HG03139 (cell line): ENCODE measurements at regions not wholly inside any gene's neighbourhood (a gene's known extent, or its start where the extent isn't known, plus 50 kb on each side); places are given as distances from the start of the nearest gene placed in this dataset.

ENCODE experiments used
- ATAC-seq: cut with Tn5 transposase; IDR thresholded peaks from one replicate; pipeline ENCODE4 v1.9.1; 2021; ENCODE audit not compliant: unreplicated experiment

DNA sequence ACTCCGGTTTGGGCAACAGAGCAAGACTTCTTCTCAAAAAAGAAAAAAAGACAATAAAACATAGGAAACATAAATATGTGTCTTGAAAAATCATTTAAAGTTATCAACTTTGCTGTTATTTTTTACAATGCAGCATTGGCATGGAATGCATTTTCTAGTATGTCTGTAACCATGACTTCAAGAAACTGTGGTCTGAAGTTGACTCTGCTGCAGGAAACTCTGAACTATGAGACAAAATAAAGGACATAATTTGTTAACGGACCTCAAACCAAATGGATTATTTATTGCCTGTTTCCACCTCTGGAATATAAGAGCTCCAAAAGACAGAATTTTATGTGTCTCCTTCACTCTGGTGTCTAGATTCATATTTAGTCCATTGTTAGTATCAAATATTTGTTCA, 79.1 kb downstream of the TRIB2 start:
- no peak for ATAC-seq

- no peak for ATAC-seq
Observed at GRCh38 chr2:12796657-12797056, 79.9 kb downstream of the TRIB2 start.

GRCh38 chr2:12797815-12798214, 81.1 kb downstream of the TRIB2 start:
- no peak for ATAC-seq

- ATAC-seq = no peak
Observed at GRCh38 chr2:12803607-12804006, 86.9 kb downstream of the TRIB2 start.

DNA sequence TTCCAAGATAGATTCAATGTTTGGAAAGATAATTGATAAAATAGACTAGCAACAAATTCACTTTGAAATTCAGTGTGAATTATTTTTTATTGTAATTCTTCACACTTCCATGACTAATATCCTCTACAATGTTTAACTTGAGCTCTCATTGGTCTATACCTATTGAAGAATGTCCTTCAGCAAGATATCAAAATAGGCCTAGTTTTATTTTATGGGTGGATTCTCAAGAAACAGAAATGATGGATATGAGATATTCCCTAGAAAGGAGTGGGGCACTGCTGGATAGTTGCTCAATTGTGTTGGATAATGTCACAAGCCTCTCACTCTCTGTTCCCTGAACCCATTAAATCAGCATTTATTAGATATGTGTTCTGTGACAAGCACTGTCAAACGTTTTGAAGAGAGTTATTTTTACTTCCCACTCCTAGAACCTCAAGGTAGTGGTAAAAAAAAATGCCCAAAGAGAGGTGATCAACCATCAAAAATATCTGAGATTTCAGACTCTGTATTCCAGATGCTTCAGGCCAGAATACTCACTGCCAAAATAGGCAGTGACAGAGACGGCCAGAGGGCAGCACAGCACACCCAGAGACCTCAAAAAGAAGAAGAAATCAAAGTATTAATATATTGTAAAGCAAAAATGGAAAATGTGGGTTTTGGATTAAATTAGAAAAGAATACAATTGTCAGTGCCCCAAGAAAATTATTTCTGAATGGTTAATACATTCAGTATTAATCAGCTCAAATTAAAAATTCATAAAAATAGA, 87.5 kb downstream of the TRIB2 start:
- ATAC-seq = no peak

- no peak for ATAC-seq
Observed at GRCh38 chr2:12805033-12805432, 88.3 kb downstream of the TRIB2 start.

- no peak for ATAC-seq
Observed at GRCh38 chr2:12806549-12807242, 90.0 kb downstream of the TRIB2 start.

DNA sequence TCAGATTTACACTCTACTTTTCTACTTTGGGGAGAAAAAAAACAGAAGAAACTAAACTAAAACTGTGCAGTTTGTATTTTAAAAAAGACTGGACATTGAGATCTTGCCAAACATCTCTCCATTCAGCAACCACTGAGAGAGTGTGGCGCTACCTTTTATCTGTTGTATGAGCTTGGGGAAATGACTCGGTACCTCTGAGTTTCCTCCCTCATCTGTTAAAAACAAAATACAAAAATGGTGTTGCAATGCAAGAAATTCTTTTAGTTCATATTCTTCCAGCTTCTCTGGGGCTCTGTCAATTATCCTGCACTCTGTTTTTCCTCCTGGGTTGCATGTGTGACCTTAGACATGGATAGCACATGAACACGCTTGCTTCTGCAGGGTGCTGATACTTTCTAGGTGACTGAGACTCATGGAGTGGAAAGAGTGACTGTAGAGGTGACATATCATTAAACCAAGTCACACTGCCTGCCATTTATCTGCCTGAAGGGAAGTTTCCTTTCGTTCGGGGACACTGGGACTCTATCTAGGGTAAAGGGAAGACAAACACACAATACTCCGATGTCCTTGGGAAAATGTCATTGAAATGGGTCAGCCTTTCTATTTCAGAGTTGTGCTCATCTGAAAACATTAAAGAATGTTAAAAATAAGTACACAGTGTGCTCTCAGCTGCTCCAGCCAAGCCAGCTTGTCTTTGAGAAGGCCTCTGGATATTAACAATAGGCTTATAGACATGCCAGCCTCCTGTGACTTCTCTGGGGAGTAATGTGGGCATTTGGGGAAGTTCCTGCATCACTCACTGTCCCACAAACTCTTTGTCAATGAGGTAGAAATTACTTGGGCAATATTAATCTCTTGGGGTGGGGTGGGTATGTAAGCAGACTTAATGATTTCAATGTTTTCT, 91.4 kb downstream of the TRIB2 start:
- ATAC-seq = no peak

GRCh38 chr2:12809526-12809925, 92.8 kb downstream of the TRIB2 start:
- no peak for ATAC-seq

DNA sequence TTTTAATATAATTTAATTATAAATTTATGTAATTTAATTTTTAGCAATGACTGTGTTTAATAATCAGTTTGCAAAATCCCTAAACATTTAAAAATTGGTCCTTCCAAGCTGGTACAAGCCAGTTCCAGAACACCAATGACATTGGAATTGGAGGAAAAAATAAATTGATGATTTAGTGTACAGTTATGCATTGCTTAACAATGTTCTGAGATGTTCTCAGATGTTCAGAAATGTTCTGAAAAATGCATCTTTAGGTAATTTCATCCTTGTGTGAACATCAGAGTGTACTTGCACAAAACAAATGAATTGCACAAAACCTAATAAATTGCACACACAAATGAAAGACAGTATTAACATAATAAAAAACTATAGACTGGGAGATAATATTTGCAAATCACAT, 95.2 kb downstream of the TRIB2 start:
- no peak for ATAC-seq

GRCh38 chr2:12813166-12813565, 96.4 kb downstream of the TRIB2 start:
- ATAC-seq = no peak

DNA sequence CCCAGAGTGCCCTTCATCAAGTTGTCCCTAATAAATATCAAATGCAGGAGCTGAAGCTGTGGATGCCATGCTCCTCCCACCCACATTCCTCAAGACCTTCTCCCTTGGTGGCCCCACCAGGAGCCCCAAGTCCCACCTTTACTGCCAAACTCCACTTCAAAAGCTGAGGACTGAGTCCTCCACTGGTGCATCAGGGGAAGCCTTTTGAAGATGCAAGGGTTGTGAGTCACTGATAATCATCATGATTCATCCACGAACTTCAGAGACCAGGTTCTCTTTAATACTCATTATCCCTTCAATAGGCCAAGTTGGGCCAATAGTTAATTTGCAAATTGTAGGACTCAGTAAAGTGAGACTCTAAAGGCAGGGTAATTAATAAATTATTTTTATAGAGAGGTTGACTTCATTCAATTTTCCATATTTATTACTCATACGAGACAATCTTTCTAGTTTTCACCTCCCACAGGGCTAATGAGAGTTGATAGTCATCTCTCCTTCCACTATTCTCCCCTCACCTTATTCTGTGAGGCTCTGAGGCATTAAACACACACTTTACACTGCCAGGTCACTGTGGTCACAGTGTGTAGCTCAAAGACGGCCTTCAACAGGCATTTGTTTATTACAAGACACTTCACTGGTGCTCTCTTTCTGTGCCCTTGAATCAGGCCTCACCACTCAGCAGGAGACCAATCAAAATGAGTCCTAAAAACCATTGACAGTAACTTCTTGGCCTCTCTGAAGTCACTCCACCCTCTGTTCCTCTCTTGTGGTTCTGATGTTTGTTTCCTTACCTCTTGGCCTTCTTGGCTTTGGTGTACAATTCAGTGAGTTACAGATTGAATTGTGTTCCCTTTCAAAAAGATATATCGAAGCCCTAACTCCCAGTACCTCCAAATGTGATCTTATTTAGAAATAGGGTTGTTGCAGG, 99.9 kb downstream of the TRIB2 start:
- ATAC-seq = no peak

DNA sequence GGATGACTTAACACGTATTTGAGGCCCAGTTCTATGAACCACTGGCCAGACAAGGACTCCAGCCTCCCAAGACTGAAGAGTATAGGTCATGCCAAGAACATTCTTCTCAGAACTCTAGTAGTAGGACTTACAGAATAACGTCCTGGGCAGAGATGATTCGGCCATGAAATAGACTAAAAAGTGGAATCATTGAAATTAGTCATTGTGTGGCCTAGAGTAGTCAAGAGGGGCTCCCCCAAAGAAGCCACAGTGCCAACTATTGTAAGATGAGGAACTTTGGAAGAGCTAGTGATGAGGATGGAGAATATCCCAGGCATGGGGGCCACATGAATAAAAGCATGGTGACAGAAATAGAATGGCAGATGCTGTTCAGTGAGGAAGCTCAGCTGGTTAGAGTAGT, 101.1 kb downstream of the TRIB2 start:
- no peak for ATAC-seq

DNA sequence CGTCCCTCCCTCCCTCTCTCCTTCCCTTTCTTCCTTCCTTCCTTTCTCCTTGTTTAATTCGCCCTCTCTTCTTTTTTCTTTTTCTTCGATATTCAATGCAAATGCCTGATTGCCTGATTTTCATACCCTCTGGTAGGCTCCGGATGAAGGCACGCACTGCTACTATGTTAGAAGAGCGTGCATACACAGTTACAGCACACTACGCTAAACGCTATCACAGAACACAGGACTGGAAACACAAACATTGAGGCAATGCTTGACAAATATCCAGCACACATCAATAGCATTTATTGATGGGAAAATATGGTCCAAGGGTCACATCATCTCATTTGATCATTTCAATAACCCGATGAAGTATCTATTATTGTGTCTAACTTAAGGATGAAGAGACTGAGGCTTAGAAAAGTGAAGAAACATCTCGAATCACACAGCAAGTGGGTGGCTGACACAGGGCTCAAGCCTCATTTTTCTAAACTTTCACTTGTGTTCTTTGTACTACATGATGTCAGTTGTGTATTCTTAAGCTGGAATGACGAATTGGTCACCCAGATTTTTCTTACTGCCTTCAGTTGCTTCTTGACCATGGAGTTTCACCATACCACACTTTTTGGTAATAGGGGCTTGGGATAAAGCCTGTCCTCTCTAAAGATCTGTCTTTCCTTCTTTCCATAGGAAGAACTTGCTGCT, 101.8 kb downstream of the TRIB2 start:
- ATAC-seq = no peak

DNA sequence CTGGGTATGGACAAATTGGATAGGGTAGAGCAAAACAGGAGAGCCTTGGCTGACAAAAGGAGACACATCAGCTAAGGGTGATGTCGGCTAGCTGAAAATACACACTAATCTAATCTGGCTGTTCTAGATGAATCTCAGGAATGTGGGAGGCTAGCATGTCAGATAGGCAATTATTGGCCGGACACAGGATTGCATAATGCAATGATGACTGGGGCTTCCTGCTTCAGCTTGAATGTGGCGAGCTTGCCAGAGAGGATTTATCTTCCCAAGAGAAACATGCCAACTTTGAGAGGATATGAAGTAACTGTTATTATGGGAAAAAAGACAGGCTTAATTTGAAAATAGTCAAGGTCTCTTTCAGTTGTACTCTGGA, 102.4 kb downstream of the TRIB2 start:
- ATAC-seq = no peak

- ATAC-seq = no peak
Observed at GRCh38 chr2:12819721-12820120, 103.0 kb downstream of the TRIB2 start.

GRCh38 chr2:12821656-12822055, 104.9 kb downstream of the TRIB2 start:
- no peak for ATAC-seq

- no peak for ATAC-seq
Observed at GRCh38 chr2:12824351-12824777, 107.6 kb downstream of the TRIB2 start.

GRCh38 chr2:12824778-12825379, 108.1 kb downstream of the TRIB2 start:
- no peak for ATAC-seq

- no peak for ATAC-seq
Observed at GRCh38 chr2:12826781-12827180, 110.0 kb downstream of the TRIB2 start.
